HUDEP-2 (cell line): ENCODE measurements at regions not wholly inside any gene's neighbourhood (a gene's known extent, or its start where the extent isn't known, plus 50 kb on each side); places are given as distances from the start of the nearest gene placed in this dataset.

Experiments used
- DNase-seq, 76 experiments: peaks; one replicate each; lab custom pipeline; 2025; ENCODE audit not compliant: unreplicated experiment in 76 of 76; lab: John Stamatoyannopoulos, UW

DNA sequence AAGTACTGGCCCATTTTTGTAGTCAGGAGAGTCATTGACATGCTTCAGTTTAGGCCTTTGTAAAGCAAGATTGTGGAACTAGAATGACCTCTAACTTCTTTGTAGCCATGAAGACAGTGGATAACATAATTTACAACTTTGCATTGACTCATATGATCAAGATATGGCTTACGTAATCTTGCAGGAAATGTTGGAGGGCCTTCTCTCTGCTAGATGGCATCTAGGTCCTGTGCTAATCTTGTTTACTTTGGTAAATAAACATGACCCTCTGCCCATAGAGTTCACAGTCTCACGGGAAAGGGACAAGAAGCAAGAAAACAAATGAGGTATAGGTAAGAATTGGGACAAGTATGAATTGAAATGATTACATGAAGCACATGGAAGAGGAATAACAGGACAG, 355.2 kb upstream of the ARID1B start:
- no peak for DNase-seq

DNA sequence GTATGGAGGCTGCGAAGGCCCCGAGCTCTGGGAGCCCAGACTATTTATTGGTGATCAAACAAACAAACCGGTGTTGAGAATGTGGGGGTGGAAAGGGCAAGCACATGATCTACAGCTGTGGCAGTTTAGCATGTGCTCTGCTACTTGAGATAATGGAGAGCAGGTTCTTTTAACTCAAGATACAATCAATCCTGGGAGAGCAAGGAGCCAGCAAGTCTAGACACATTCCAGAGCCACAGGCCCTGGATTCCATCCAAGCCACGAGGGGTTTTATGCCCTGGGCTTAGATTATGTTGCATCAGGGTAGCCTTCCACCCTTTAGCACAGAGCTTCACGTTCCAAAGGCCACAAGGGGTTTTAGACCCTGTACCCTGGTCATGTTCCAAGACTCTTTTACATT, 355.9 kb upstream of the ARID1B start:
- peak in 3 of 76 experiments; percentile 8 to 20 (median 17) for DNase-seq

DNA sequence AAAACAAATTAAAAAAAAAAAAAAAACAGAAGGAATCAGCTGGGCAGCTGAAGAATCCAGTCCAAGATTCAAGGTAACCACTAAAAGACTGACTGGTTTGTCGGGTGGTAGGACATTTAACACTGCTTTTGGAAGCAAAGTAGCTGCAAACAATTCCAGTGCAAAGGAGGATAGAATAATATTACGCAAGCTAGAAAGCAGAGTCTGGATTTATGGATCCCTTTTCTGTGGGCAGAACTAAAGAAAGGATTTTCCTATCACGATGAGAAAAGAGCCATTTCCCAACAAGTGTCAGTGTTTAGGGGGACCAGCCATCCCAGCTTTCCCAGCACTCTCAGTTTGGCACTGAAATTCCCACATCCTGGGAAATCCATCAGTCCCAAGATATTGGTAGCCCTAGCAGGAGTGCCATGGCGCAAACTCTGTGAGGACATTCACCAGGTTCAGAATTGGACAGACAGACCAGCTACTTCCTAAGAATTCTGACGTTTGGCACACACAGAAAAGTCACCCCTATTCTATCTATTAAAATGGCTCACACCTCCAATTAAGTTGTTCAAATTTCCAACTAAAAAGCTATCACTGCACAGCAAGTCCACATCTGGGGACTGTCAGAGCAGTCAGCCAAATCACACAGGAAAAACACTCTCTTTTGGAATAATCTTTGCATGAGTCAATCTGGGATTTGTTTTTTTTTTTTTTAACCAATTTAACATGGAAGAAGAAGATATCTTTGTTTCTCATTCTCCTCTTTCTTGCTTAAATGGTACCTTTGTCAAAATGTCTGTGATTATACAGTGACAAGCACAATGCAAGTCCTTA, 356.8 kb upstream of the ARID1B start:
- DNase-seq = no peak

DNA sequence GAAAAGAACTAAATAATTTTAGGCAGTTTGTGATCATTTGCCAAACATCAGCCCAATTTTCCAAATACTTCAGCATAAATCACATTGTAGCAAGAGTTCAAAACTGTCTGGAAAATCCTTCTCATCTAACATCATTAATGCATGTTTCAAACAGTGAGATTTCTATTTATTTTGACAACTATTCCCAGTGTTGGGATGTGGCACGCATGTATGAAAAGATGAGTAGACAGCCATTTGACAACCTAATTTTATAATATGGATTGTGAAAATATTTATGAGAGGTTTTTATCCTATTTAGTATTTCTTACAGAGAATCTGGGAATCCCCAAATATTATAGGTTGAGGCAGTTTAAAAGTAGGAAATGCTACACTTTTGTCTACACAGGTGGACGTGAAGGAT, 357.6 kb upstream of the ARID1B start:
- no peak for DNase-seq

DNA sequence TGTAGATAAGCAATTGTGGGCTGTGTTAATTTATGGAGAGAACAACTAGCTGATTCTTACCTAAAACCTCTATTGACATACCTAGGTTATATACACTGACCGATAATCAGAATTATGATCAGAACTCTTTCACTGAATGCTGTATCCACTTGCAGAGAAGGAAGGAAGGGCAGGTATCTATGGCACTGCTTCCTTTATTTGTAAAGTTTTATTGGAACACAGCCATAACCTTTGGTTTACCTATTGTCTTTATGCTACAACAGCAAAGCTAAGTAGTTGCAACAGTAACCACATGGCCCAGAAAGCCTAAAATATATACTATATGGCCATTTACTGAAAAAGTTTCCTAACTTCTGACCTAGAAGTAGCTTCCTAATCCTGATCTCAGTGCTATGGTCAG, 358.9 kb upstream of the ARID1B start:
- no peak for DNase-seq

DNA sequence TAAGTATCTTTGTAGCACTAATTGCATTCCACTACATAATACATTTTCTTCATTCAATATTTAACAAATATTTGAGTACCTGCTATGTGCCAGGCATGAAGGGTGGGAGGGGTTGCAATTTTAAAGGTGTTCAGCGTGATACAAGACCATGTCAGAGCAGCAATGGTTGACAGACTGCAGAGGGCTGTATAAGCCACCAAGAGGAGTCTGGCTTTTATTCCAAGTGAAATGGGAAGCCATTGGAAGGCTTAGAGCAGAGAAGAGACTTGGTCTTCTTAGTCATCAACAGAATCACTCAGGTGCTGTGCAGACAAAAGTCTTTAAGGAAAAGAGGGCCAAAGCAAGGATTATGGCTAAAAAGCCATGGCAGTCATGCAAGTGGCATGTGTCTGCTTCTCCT, 360.8 kb upstream of the ARID1B start:
- DNase-seq = no peak

DNA sequence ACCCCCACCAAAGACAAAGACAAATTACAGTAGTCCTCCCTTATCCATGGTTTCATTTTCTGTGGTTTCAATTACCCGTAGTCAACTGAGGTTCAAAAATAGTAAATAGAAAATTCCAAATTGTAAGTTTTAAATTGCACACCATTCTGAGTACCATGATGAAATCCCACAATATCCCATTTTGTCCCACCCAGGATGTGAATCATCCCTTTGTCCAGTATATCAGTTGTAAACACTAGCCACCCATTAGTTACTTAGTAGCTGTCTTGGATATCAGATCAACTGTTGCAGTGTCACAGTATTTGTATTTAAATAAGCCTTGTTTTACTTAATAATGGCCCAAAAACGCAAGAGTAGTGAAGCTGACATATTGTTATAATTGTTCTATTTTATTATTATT, 364.0 kb upstream of the ARID1B start:
- DNase-seq = no peak

DNA sequence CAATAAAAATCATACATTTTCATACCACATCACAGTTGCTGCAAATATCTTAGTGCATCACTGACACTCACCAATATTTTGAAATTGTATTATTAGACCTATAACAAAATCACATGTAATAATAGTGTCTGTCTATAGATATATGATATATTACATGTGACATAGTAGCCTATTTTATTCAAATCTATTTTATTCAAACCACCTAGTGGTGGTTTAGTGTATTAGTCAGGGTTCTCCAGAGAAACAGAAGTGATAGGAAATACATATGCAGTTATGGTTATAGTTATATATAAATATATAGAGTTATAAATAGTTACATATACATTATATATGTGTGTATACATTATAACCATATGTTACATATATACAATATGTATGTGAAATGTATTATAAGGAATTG, 366.5 kb upstream of the ARID1B start:
- DNase-seq = no peak

DNA sequence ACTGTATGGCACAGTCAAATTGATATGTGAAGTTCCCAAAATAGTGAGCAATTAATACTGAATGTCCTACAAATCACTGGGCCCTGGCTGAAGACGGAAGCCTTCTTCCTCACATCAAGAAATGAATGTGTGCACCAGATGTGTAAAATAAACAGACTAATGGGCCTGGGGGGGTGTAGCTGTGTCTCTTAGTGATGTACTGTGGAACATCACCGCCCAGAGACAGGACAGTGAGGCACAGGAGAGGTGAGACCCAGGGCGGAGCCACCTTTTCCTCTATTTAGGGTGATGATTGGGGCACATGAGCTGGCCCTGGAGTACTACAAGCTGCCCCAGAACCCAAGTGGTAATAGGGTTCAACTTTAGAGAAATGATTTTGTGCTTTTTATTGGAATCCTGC, 368.5 kb upstream of the ARID1B start:
- DNase-seq = no peak

DNA sequence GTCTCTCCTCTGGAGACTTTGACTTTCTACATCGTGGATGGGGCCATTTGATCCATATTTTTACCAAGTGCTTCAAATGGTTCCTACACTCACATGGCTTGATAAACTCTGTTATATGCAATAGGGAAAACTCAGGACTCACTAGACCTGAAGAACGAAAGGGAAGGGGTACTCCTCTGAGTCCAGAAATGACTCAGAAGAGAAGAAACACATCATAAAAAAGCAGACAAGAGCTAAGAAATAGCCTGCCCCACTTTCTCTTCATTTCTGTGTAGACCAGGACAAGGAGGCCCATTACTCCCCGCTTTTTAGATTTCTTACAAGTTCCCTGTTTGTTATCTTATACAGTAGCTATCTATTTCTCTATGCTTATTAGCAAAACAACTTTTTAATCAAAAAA, 369.8 kb upstream of the ARID1B start:
- no peak for DNase-seq

DNA sequence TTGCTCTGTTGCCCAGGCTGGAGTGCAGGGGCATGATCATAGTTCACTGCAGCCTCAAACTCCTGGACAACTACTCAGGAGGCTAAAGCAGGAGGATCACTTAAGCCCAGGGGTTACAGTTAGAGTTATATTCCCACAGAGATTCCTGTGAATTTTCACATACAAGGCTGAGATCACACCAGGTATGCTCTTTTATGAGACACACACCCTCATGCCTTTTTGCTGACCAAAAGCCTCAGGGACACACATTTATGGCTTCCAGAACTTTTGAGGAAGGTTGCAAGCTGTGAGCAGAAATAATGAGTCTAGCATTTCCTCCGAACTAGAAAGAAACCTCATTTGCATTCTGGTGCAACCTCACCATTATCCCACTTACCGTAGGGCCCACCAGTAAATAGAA, 370.5 kb upstream of the ARID1B start:
- DNase-seq = no peak

DNA sequence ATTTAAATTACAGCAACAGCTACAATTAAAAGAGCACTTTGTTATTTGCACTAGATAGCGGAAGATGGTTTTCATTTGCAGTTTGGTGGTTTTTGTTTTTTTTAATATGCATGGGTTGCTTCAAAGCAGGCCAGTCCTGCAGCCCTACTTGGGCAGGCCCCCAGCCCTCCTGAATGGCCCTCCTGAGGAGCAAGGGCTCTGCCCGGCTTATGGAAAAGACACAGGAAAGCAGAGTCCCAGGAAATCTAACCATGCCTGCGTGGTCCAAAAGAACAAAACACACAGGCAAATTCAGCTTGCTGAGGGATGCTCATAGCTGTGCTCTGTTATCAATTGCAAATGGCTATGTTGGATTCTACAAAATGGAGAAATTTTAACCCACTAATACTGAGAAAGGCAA, 371.1 kb upstream of the ARID1B start:
- DNase-seq = no peak

DNA sequence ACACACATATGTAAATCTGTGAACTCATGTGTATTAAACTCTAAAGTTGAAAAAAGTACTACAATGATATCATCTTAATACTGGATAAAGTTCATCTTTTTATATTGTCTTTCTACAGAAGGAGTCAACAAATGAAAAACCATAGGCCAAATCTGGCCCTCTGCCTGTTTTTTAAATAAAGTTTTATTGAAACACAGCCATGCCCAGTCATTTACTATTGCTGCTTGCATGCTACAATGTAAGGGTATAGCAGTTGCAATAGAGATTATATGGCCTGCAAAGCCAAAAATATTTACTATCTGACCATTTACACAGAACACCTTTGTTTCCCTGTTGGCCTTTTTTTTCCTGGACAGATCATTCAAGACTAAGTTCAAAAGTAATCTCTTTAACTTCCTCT, 374.6 kb upstream of the ARID1B start:
- DNase-seq = no peak

DNA sequence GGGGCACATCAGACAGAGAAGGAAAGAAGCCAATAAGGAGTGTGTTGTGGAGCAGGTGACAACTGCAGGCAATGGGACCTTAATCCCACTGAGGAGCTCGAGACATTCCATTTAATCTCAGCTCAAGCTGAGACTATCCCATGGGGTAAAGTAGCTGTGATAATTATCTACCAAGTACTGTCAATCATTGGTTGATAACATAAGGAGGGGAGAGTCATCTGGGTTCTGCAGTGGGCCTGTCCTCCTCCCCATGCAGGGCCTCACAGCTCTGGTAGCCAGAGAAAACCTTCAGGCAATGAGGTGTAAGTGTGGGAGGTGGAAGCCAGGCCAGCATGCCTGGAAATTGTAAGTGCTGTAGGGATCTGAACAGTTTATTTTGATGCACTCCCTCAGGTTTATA, 375.0 kb upstream of the ARID1B start:
- DNase-seq = no peak

DNA sequence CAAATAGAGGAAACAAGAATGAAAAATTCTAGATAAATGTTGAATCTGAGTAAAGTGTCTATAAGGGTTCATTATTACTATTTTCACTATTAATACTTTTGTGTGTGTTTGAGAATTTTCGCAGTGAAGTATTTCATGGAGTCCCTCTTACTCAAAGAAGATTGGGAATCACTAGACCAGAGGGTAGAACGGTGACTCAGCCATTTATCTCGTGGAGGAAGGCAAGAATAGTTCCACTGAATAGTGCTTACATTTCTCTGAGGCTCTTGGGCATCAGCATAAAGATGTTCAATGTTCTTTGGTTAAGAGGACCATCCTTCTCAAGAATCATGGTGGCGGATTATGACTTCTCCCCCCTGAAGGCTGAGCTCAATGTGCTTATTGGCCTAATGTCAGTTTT, 376.7 kb upstream of the ARID1B start:
- no peak for DNase-seq

DNA sequence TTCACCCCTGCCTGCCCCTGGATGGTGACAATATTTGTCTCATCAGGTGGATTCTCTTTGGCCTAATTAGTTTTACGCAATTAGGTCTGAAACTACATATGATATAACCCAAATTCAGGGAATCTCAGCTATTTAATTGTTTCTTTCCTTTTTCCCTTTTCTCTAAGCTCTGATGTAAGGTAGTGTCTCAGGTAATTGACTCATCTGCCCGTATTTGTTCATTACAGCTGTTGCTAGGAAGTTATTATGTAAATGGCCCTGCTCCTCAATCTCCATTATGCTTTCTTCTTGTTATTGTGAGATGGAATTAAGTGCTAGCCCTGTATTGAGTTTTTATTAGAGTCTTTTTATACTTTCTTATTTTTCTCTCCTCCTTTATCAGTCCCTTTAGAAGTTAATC, 378.2 kb upstream of the ARID1B start:
- DNase-seq = no peak

DNA sequence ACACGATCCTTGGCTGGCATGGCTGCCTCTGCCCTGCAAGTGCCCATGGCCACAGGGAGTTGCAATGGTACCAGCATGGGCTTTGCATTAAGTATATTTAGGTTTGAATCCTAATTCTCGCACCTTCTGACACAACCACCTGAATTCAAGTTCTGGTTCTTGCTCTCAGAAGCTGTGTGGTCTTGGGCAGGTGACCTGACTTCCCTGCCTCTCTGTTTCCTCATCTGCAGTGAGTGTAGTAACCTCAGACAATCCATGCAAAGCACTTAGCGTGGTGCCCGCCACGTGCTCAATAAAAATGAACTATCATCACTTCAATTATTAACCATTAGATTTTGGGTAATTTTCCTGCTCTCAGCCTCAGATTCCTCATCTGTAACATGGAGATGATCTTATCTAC, 378.8 kb upstream of the ARID1B start:
- no peak for DNase-seq

DNA sequence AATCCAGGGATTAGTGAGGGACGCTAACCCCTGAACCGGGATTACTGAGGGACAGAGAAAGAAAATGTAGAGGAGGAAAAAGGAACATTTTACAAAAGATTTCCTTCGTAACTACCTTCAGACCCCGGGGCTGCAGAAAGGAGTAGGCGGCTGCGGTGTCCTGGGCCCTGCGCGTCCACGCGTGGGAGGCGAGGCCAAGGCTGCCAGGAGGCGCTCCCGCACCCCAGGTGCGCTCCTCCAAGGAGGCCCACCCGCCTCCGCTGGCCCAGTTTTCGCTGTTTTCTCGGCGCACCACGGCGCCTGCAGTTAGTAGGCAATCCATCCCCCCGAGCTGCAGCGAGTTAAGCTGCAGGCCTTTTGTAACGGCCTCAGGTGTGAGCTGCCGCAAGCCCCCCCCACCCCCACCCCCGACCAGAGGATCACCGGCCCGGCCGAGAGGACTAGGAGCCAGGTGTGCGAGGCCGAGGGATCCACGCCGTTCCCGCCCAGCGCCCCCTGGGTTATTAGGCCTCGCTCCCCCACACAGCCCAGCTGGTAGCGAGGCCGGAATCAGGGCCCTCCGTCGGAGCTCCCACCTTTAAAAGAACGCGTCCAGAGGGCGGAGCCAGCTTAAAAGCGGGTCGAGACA, 380.3 kb upstream of the ARID1B start:
- DNase-seq = no peak

DNA sequence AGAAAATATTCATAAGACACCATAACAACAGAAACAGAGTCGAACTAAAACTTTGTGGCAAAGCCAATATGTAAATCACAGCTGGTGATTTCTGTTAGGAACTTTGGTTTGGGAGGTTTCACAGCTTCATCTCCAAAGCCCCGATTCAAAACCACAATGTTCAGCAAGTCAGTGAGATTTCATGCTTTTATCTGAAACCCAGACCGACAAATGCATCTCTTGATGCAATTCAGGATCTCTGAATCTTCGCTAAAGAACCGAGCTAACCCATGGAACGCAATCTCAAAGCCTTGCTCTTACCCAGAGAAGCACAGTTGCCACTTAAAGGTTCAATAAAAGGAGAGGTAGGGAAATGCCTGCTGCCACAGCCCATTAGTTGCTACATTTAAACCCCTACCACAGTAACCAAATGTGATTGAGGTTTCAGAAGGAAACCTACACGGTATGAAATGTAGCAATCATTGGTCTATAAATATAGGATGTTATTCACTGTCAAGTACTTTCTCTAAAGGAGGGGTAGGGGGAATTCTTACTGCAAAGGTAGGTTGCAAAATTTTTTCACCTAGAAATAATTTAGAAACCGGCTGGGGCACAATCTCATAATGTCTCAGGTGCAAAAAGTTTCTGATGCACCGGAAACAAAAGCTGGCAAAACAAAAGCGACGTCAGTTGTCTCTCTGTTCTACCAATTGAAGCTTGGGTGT, 381.0 kb upstream of the ARID1B start:
- no peak for DNase-seq

DNA sequence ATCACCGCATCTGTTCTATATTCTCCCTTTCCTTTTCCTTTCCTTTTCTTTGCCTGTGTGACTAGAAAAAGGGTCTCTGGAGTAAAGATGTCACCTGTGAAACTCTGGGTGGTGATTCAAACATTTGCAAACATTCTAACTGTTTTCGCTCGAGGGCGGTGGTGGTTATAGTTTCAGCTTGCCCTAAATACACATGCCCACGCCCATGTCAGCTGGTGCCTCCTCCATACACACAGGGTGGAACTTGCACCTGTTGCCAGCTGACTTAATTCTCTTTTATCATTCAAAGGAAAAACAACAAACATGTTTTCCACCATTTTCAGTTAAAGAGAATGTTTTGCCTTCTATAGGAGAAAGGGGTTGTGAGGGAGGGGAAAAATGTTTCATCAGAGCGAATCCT, 381.9 kb upstream of the ARID1B start:
- no peak for DNase-seq

DNA sequence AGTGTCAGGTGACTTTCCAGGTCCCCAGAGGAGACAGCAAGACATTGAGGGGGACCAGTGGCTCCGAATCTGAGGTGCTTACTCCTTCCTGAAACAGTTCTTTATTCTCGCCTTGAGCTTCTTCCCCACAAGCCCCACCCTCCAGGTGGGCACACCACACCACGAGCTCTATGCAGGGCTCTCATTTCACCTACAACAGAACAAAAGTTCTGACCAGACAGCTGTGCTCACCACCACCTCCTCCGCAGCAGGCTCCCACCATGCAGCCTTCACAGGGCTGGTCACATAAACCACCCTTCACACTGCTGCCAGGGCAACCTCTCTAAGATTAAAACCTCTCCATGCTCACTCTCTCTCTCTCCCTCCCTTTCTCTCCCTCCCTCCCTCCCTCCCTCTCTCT, 384.5 kb upstream of the ARID1B start:
- DNase-seq = no peak

DNA sequence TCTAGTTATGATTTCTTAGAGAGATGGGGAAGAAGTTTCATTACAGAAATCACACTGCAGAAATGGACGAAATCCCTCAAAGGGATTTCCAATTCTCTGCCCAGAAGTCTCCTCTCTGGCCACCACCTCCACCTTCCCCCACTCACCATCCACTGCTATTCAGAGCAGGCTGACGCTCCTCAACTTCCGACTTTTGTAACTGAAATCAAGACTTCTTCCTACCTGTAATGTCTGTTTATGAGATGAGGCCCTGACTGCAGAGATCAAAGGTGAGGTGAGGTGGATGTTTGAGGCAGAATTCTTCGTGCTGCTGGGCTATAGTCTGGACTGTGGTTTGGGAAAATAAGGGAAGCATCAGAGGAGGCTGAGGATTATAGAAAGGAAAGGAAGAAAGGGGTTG, 385.2 kb upstream of the ARID1B start:
- no peak for DNase-seq
